SK-N-SH (cell line): ENCODE measurements at regions not wholly inside any gene's neighbourhood (a gene's known extent, or its start where the extent isn't known, plus 50 kb on each side); places are given as distances from the start of the nearest gene placed in this dataset.

Experiments
- CTCF ChIA-PET: fragments of 300-600, 350-600 bp; formaldehyde crosslinking; extraction: SDS; loops from one replicate; lab custom pipeline; 2021; lab: Yijun Ruan, JAX
- POLR2A ChIA-PET: fragments of 350-600 bp; sonication (Branson Sonifier 250); formaldehyde crosslinking; extraction: SDS; loops from one replicate; lab custom pipeline; 2020; ENCODE audit warnings: antibody characterized with exemption, inconsistent platforms; lab: Yijun Ruan, JAX
- DNase-seq: peaks from one replicate; pipeline ENCODE4 v3.0.0; 2012
- H2AFZ ChIP-seq: fragments of 200-600 bp; sonication (generic); 2 replicates; pipeline ENCODE4 v1.8.1; 2016; ENCODE audit warnings: antibody characterized with exemption, mild to moderate bottlenecking, low read depth
- H3F3A ChIP-seq: fragments of 200-600 bp; sonication (generic); replicated peaks from 2 replicates; pipeline ENCODE3; 2016; ENCODE audit warnings: antibody characterized with exemption, mild to moderate bottlenecking; ENCODE audit not compliant: insufficient read depth
- H3K27ac ChIP-seq, 2 experiments: fragments of 200-500 bp in 1 of 2; fragments of 200-600 bp in 1 of 2; sonication (Bioruptor generic) in 1 of 2; sonication (generic), shearing (Covaris generic) in 1 of 2; 2 replicates each; pipeline versions ENCODE4 v1.5.1 to v1.6.1; 2014 to 2016; ENCODE audit warnings: low read depth in 2 of 2, inconsistent platforms in 1 of 2, low read length in 1 of 2, mild to moderate bottlenecking in 1 of 2, mixed read lengths in 1 of 2
- H3K27me3 ChIP-seq: fragments of 200-600 bp; sonication (generic), shearing (Covaris generic); 2 replicates; pipeline ENCODE4 v1.6.1; 2016; ENCODE audit warnings: mixed run types; ENCODE audit not compliant: insufficient read depth
- H3K36me3 ChIP-seq, 2 experiments: fragments of 200-500 bp in 1 of 2; fragments of 200-600 bp in 1 of 2; sonication (Bioruptor generic) in 1 of 2; sonication (generic) in 1 of 2; replicated peaks in 1 of 2; 2 replicates each; pipeline versions ENCODE3 to v1.5.1; 2014 to 2016; ENCODE audit warnings: low read length in 1 of 2, mild to moderate bottlenecking in 1 of 2; ENCODE audit not compliant: insufficient read depth in 2 of 2, control insufficient read depth in 1 of 2
- H3K4me1 ChIP-seq, 2 experiments: fragments of 200-500 bp in 1 of 2; fragments of 200-600 bp in 1 of 2; sonication (Bioruptor generic) in 1 of 2; sonication (generic), shearing (Covaris generic) in 1 of 2; 2 replicates each; pipeline versions ENCODE4 v1.5.1 to v1.6.1; 2014 to 2016; ENCODE audit warnings: low read depth in 1 of 2, low read length in 1 of 2, mixed run types in 1 of 2; ENCODE audit not compliant: insufficient read depth in 2 of 2, control insufficient read depth in 1 of 2
- H3K4me2 ChIP-seq: fragments of 200-600 bp; sonication (generic), shearing (Covaris generic); 2 replicates; pipeline ENCODE4 v1.6.1; 2017; ENCODE audit warnings: mixed run types
- H3K4me3 ChIP-seq, 2 experiments: fragments of 200-500 bp in 1 of 2; fragments of 200-600 bp in 1 of 2; sonication (Bioruptor generic) in 1 of 2; sonication (generic), shearing (Covaris generic) in 1 of 2; 2 replicates each; pipeline versions ENCODE4 v1.5.1 to v1.8.1; 2014 to 2016; ENCODE audit warnings: low read depth in 2 of 2, inconsistent platforms in 1 of 2, low read length in 1 of 2, mild to moderate bottlenecking in 1 of 2, mixed read lengths in 1 of 2, moderate library complexity in 1 of 2
- H3K79me2 ChIP-seq: fragments of 200-600 bp; sonication (generic); 2 replicates; pipeline ENCODE4 v1.8.1; 2017; ENCODE audit warnings: mild to moderate bottlenecking; ENCODE audit not compliant: insufficient read depth
- H3K9ac ChIP-seq: fragments of 200-600 bp; sonication (generic); 2 replicates; pipeline ENCODE4 v1.6.1; 2017; ENCODE audit warnings: mixed run types
- H3K9me2 ChIP-seq: fragments of 200-600 bp; sonication (generic); 2 replicates; pipeline ENCODE4 v1.6.1; 2017; ENCODE audit warnings: mixed run types
- H3K9me3 ChIP-seq: fragments of 200-600 bp; sonication (generic); 2 replicates; pipeline ENCODE4 v1.6.1; 2017; ENCODE audit warnings: mixed run types, mild to moderate bottlenecking, moderate library complexity
- H4K20me1 ChIP-seq: fragments of 200-600 bp; sonication (generic); 2 replicates; pipeline ENCODE4 v1.6.1; 2017; ENCODE audit warnings: mild to moderate bottlenecking, mixed run types; ENCODE audit not compliant: insufficient read depth
- CTCF ChIP-seq: fragments of 200-600 bp; sonication (generic); IDR thresholded peaks from 2 replicates; pipeline ENCODE4 v1.6.1; 2017; ENCODE audit warnings: antibody characterized with exemption, mild to moderate bottlenecking, moderate library complexity
- ELF1 ChIP-seq: IDR thresholded peaks from 2 replicates; pipeline ENCODE4 v1.4.0; 2012
- EZH2phosphoT487 ChIP-seq: fragments of 200-600 bp; sonication (generic); IDR thresholded peaks from 2 replicates; pipeline ENCODE4 v1.6.1; 2017; ENCODE audit warnings: low read depth, mixed run types, mild to moderate bottlenecking, antibody characterized with exemption, moderate library complexity, borderline replicate concordance
- GABPA ChIP-seq: IDR thresholded peaks from 2 replicates; pipeline ENCODE4 v1.4.0; 2012; ENCODE audit warnings: low read depth, mild to moderate bottlenecking
- GATA2 ChIP-seq: sonication (generic); formaldehyde crosslinking; IDR thresholded peaks from 2 replicates; pipeline ENCODE4 v1.5.0; 2020; ENCODE audit warnings: mild to moderate bottlenecking, missing genetic modification reagents
- JUND ChIP-seq: IDR thresholded peaks from 2 replicates; pipeline ENCODE4 v1.4.0; 2012
- MAX ChIP-seq: IDR thresholded peaks from 2 replicates; pipeline ENCODE4 v1.4.0; 2012; ENCODE audit warnings: low read depth
- NFIC ChIP-seq: IDR thresholded peaks from 2 replicates; pipeline ENCODE4 v1.4.0; 2012; ENCODE audit warnings: borderline replicate concordance
- POLR2AphosphoS5 ChIP-seq: IDR thresholded peaks from 2 replicates; pipeline ENCODE4 v1.6.1; 2012; ENCODE audit warnings: low read depth, low read length
- RAD21 ChIP-seq: IDR thresholded peaks from 2 replicates; pipeline ENCODE4 v1.6.1; 2012; ENCODE audit warnings: mild to moderate bottlenecking, low read length
- RCOR1 ChIP-seq: fragments of 150-350 bp; IDR thresholded peaks from 2 replicates; pipeline ENCODE4 v1.6.1; 2017; ENCODE audit warnings: antibody characterized with exemption, low read length
- REST ChIP-seq: IDR thresholded peaks from 2 replicates; pipeline ENCODE4 v1.6.1; 2012; ENCODE audit warnings: mild to moderate bottlenecking, low read depth, low read length, moderate library complexity
- SIN3A ChIP-seq: IDR thresholded peaks from 2 replicates; pipeline ENCODE4 v1.6.1; 2012; ENCODE audit warnings: low read depth, mild to moderate bottlenecking, low read length, moderate library complexity, borderline replicate concordance
- SMC3 ChIP-seq: IDR thresholded peaks from 2 replicates; pipeline ENCODE4 v1.6.1; 2012; ENCODE audit warnings: low read depth, low read length, improper control_type of control experiment
- TAF1 ChIP-seq: IDR thresholded peaks from 2 replicates; pipeline ENCODE4 v1.6.1; 2012; ENCODE audit warnings: low read depth, mild to moderate bottlenecking, low read length, moderate library complexity, borderline replicate concordance
- TEAD4 ChIP-seq: IDR thresholded peaks from 2 replicates; pipeline ENCODE4 v1.4.0; 2012; ENCODE audit warnings: mild to moderate bottlenecking, borderline replicate concordance; ENCODE audit not compliant: insufficient read depth
- USF2 ChIP-seq: fragments of 150-350 bp; IDR thresholded peaks from 2 replicates; pipeline ENCODE4 v1.6.1; 2017; ENCODE audit warnings: antibody characterized with exemption, low read length, low read depth, borderline replicate concordance
- WGBS: methylation state at CpG from one replicate; pipeline ENCODE4 v1.1.6; 2017; ENCODE audit warnings: low lambda C conversion rate; 5-methylcytosine and 5-hydroxymethylcytosine counted together

- Histone ChIP-seq H3K4me3 (no peak overlapping the region), H4K20me1 (no peaks in the 10 kb centered on the region), H3K4me2 (no peak overlapping the region), H3K36me3 (no peaks in the 10 kb centered on the region), H3K79me2 (no peaks in the 10 kb centered on the region), H2AFZ (no peak overlapping the region)
- no peak for TF ChIP-seq NFIC
- TF ChIP-seq USF2 = no peak
- TF ChIP-seq RCOR1 = no peak
- TF ChIP-seq, all 33 proteins: peak for 0
- no peaks in the 10 kb centered on the region for H3K9me2 ChIP-seq
- no peaks in the 10 kb centered on the region for H3F3A ChIP-seq
- no peak overlapping the region for H3K9ac ChIP-seq
- CTCF ChIA-PET = no interaction called here
- no peaks in the 10 kb centered on the region for H3K9me3 ChIP-seq
- POLR2A ChIA-PET = no interaction called here
- H3K4me1 ChIP-seq = peaks cover 0 to 4% of the 10 kb centered on the region in 2 experiments; a peak in 2 of 4 replicates
- H3K27me3 ChIP-seq = no peaks in the 10 kb centered on the region
- 73% methylated on average over 3 of the region's 3 CpGs for WGBS
- H3K27ac ChIP-seq = peak overlapping the region in 1 of 2 experiments; percentile 81; a peak in 1 of 4 replicates
- no peak for DNase-seq
These were observed 634.0 kb upstream of the CHRM3 start for GRCh38 chr1:238752327-238752726.

GRCh38 chr1:238745069-238745468 is 641.3 kb upstream of the CHRM3 start:
- POLR2A ChIA-PET = no interaction called here
- CTCF ChIA-PET = interaction anchor here (1.0 kb wide), 1 partner anchor 8 kb away, joined by 3 read pairs; no protein-coding TSS in a partner anchor
- no peak for DNase-seq
- no peak overlapping the region for H3K27ac ChIP-seq
- H3K9me3 ChIP-seq = no peaks in the 10 kb centered on the region
- H3K4me2 ChIP-seq = no peak overlapping the region
- H2AFZ ChIP-seq = no peak overlapping the region
- no peaks in the 10 kb centered on the region for H3K36me3 ChIP-seq
- TF ChIP-seq ELF1 (no peak), MAX (no peak), GATA2 (no peak), REST (no peak), RCOR1 (no peak), POLR2AphosphoS5 (no peak), TEAD4 (no peak), CTCF (no peak), SMC3 (no peak), RAD21 (no peak), NFIC (no peak), SIN3A (no peak), EZH2phosphoT487 (no peak), GABPA (no peak), TAF1 (no peak), JUND (no peak)
- H3K9me2 ChIP-seq = no peaks in the 10 kb centered on the region
- no peaks in the 10 kb centered on the region for H4K20me1 ChIP-seq
- no peaks in the 10 kb centered on the region for H3K27me3 ChIP-seq
- no peak overlapping the region for H3K9ac ChIP-seq
- no peaks in the 10 kb centered on the region for H3F3A ChIP-seq
- H3K4me1 ChIP-seq = no peaks in the 10 kb centered on the region
- 64% methylated on average over 12 of the region's 13 CpGs for WGBS
- H3K4me3 ChIP-seq = no peak overlapping the region
- H3K79me2 ChIP-seq = no peaks in the 10 kb centered on the region
